Dendritic cell treated with granulocyte-macrophage colony-stimulating factor and Interleukin-4, amounts not matched to agents 40 ng/mL and 50 ng/mL, for 4 days (primary cell): ENCODE measurements at regions not wholly inside any gene's neighbourhood (a gene's known extent, or its start where the extent isn't known, plus 50 kb on each side); places are given as distances from the start of the nearest gene placed in this dataset.

Experiments
- H3K27ac Mint-ChIP-seq: one replicate; pipeline ENCODE4 v1.8.0; 2022; ENCODE audit warnings: mild to moderate bottlenecking, mixed read lengths
- H3K27me3 Mint-ChIP-seq: one replicate; pipeline ENCODE4 v1.8.0; 2022; ENCODE audit warnings: mild to moderate bottlenecking, mixed read lengths
- H3K36me3 Mint-ChIP-seq: one replicate; pipeline ENCODE4 v1.8.0; 2022; ENCODE audit warnings: low read depth, mixed read lengths
- H3K4me1 Mint-ChIP-seq: one replicate; pipeline ENCODE4 v1.8.0; 2022; ENCODE audit warnings: low read depth, mixed read lengths
- H3K4me3 Mint-ChIP-seq: one replicate; pipeline ENCODE4 v1.8.0; 2022; ENCODE audit warnings: mild to moderate bottlenecking, moderate library complexity, mixed read lengths
- H3K9me3 Mint-ChIP-seq: one replicate; pipeline ENCODE4 v1.8.0; 2022; ENCODE audit warnings: mixed read lengths
- intact Hi-C: fragments of 100-400 bp; cut with micrococcal nuclease; formaldehyde crosslinking; loops from one replicate; pipeline ENCODE4 v1.15.0; 2022

DNA sequence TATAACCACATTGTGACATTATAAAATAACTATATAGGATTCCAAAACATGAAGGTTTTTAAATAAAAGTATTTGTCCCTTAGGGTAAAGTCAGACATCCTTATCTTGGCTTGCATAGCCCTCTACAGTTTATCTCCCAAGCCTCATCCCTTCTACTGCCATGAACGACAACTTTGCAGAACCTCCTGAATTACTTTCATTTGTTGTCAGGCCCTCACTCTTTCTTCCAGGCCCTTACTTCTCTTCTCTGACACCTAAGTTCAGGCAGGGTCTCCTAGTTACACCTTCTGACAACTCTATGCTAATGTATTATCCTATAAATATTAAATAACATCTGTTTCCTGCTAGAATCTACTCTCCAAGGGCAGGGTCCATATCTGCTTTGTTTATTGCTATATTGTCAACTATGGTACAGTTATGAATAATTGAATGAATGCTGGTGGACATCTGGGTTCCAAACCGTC lies 115.7 kb upstream of the MDM1 start:
- Mint-ChIP-seq H3K27me3 (no peaks in the 10 kb centered on the region), H3K4me1 (peaks cover 43% of the 10 kb centered on the region)

DNA sequence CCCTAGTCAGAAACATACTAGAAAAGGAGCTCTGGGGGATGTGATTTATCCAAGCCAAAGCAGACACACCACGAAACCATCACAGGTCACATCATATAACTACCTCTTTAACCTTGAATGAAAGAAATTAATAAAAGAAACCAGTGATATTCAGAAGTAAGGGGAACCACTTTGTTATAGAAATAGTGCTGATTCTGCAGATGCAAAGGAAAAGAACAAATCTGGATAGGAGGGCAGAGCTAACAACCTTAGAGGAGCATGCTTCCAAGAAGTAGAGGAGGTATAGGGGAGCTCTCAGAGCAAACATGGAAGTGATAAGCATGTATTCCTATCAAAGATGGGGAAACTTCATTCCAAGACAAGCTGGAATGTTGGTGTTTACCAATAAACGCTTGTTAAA lies 117.0 kb upstream of the MDM1 start:
- intact Hi-C loops: no loop called here
- Mint-ChIP-seq H3K9me3 (peaks cover 7% of the 10 kb centered on the region), H3K27me3 (no peaks in the 10 kb centered on the region), H3K27ac (no peak overlapping the region), H3K4me3 (no peak overlapping the region), H3K36me3 (no peaks in the 10 kb centered on the region), H3K4me1 (peaks cover 47% of the 10 kb centered on the region)

More for the DNA sequence above, 115.7 kb upstream of the MDM1 start:
- H3K27ac Mint-ChIP-seq: no peak overlapping the region
- peaks cover 6% of the 10 kb centered on the region for H3K36me3 Mint-ChIP-seq
- no peak overlapping the region for H3K4me3 Mint-ChIP-seq
- intact Hi-C loops: no loop called here
- peaks cover 19% of the 10 kb centered on the region for H3K9me3 Mint-ChIP-seq

DNA sequence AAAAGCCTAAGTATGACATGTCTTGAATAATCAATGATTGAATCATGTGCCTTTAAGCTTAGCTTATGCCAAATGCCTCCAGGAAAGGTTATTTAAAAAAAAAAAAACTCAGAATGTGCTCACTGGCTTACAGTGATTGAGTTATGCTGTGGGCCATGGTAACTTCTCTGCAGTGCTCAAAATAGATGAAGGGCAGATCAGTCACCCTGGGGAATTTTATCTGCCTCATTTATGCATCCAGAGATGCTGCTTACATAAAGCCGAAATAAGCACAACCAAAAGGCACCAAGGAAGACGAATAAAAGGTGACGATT lies 118.7 kb upstream of the MDM1 start:
- Mint-ChIP-seq H3K27ac (no peak overlapping the region), H3K9me3 (no peaks in the 10 kb centered on the region), H3K27me3 (no peaks in the 10 kb centered on the region), H3K36me3 (no peaks in the 10 kb centered on the region), H3K4me3 (no peak overlapping the region), H3K4me1 (peaks cover 61% of the 10 kb centered on the region)
- intact Hi-C loops: no loop called here

DNA sequence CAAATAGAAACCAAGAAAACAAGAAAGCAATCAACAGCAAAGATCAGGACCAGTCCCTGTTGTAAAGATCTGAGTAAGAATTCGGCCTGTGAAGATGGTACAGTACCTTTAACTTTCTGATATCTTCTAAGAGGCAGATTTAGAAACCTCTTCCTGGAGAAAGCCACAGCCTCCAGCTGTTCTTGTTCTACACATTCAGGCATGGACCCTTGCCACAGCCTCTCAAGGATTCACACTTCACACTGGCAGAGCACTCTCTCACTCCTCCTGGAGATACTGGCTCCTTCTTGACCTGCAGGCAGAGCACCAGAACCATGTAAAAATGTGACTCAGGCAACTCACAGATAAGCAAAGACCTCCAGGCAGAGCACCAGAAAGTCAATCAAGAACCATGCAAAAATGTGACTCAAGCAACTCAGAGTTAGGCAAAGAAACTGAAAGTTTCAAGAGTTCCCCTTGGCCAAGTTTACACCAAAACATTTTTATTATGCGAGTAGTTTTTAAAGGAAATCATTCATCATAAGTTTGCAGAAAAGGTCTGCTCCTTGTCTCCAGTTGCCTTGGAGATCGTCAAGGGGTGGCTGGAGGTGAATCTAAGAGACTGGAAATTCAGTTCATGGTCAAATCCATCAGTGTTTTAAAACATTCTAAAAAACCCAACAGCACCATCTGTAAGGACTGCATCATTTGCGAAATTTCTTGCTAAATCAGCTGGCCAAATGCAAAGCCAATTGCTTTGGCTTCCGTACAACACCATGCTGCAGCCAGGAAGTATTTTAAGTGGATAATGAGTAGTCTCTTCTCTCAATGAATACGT lies 119.3 kb upstream of the MDM1 start:
- no peaks in the 10 kb centered on the region for H3K9me3 Mint-ChIP-seq
- intact Hi-C loops: no loop called here
- peak overlapping the region; percentile 47 for H3K27ac Mint-ChIP-seq
- H3K4me3 Mint-ChIP-seq: no peak overlapping the region
- peaks cover 64% of the 10 kb centered on the region for H3K4me1 Mint-ChIP-seq
- no peaks in the 10 kb centered on the region for H3K36me3 Mint-ChIP-seq
- H3K27me3 Mint-ChIP-seq: no peaks in the 10 kb centered on the region

DNA sequence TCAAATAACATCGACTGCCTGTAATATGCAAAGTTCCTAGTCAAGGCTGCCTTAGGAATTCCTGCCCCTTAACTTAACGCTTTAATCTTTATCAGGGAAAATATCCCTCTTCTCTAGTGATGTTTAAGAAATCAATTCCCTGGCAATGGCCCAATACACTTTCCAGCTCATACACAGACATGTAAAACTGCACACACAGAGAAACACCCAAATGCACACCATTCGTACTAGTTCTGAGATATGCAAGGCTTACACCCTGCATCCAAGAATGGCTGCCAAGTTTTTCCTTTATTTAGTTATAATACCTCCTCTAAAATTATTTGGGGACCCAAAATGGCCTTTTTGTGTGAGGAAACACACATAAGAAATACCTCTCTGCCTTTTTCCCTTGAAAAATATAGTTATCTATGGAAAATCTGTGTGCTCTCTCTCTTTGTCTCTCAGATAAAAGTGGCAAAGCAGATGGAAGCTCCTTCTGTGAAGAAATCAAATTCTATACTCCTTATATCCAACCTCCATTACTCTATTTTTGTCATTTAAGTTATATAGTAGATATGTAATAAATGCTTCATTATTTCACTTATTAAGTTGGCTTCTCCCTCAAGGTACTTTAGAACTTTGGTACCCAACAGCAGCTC lies 120.0 kb upstream of the MDM1 start:
- intact Hi-C loops: no loop called here
- Mint-ChIP-seq H3K27ac (peak overlapping the region; percentile 47), H3K27me3 (no peaks in the 10 kb centered on the region), H3K9me3 (no peaks in the 10 kb centered on the region), H3K4me1 (peaks cover 61% of the 10 kb centered on the region), H3K36me3 (no peaks in the 10 kb centered on the region), H3K4me3 (no peak overlapping the region)

DNA sequence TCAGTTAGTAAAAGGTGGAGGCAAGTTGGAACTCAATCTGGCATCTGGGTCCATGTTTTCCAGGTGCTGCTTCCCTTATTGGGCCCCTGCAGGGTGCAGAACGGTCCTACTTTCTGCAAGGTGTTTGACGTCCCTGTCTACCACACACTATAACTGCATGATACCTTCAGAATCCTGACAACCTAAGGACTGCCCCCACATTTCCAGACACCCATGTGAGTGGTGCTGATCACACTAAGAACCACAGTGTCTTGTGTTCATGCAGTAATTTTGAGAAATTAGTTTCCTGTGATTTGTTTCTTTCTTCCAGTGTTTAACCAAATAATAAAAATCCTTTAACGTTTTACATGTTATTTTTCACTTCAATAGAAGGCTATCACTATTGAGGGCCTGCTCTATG lies 121.1 kb upstream of the MDM1 start:
- intact Hi-C loops: no loop called here
- Mint-ChIP-seq H3K36me3 (no peaks in the 10 kb centered on the region), H3K4me3 (no peak overlapping the region), H3K27me3 (no peaks in the 10 kb centered on the region), H3K4me1 (peaks cover 57% of the 10 kb centered on the region), H3K9me3 (no peaks in the 10 kb centered on the region), H3K27ac (no peak overlapping the region)

DNA sequence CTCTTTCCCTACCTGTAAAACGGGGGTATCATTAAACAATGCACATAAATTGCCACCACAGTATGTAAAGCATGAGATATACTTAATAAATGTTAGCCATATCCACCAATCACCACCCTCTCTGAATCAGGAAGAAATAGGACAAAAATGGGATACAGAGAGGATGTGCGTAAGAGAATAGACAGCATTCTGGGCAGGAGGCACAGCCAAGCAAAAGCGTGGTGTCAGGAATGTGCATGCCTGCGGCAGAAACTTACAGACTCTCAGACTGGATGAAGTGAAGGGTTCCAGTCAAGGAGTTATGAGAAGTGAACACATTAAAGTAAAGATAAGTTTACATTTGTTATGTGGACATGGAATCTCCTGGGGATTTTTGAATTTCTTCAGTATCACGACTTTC lies 121.7 kb upstream of the MDM1 start:
- H3K27ac Mint-ChIP-seq: no peak overlapping the region
- intact Hi-C loops: no loop called here
- no peaks in the 10 kb centered on the region for H3K27me3 Mint-ChIP-seq
- H3K4me3 Mint-ChIP-seq: no peak overlapping the region
- no peaks in the 10 kb centered on the region for H3K36me3 Mint-ChIP-seq
- peaks cover 61% of the 10 kb centered on the region for H3K4me1 Mint-ChIP-seq
- H3K9me3 Mint-ChIP-seq: no peaks in the 10 kb centered on the region

DNA sequence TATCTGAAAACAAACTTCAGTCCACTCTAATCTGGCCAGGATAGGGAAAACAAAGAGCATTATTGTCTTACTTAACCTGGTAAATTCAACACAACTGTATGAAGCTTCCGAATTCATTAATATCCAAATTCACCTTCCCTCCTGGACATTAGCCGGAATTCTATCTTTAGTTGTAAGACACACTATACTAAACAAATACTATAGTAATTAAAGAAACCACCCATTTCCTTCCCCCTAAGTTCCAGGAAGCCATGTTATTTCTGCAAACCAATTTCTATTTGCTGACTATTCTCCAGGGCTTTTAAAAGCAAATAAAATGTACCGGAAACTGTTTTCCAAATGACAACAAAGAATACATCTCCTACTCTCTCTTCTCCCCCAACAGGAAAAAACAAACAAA lies 122.7 kb upstream of the MDM1 start:
- Mint-ChIP-seq H3K27ac (peak overlapping the region; percentile 59), H3K4me1 (peaks cover 56% of the 10 kb centered on the region), H3K4me3 (peak overlapping the region; percentile 2), H3K27me3 (no peaks in the 10 kb centered on the region), H3K9me3 (no peaks in the 10 kb centered on the region), H3K36me3 (no peaks in the 10 kb centered on the region)
- intact Hi-C loops: no loop called here

DNA sequence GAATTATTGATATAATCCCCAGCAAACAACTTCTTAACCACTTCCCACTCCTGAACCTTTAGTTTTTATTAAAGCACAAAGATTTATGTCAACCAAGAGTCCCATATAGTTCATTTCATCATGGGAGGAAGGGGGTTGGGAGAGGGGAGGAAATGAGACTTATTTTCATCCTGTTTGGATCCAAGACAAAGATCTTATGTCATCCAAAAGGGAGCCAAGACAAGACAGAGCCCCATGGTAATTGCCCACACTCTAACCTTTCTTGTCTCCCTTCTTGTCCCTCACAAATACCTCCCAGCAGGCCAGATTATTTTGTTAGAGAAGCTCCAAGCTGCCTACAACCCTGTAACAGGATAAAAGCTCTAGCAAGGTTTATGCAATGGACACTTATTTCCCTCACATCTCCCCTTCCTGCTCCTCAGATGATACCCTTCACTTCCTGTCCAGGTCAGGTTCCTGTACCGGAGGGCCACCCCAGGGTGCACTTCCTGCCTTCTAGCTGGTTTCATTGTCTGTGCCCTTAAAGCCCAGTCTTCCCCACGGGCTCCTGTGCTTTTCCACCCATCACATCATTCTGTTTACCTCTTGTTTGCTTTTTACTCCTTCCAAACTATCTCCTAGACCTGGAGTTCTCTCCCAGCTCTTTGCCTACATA lies 123.7 kb upstream of the MDM1 start:
- Mint-ChIP-seq H3K4me1 (peaks cover 50% of the 10 kb centered on the region), H3K4me3 (no peak overlapping the region), H3K9me3 (no peaks in the 10 kb centered on the region)

DNA sequence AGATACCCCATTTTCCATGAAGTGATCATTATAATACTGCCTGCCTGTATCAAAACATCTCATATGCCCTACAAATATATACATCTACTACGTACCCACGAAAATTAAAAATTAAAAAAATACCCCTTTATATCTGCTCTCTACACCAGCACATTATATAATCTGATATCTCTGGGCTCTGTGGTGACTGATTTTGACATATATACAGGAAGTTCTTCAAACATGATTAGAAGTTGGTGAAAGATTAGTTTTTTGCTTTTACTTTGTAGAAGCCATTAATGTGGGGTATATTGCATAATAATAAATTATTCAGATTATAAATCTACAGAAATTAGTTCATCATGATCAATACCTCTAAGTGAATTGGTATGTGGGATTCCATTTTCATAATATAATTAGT lies 126.7 kb upstream of the MDM1 start:
- no peaks in the 10 kb centered on the region for H3K9me3 Mint-ChIP-seq
- H3K36me3 Mint-ChIP-seq: no peaks in the 10 kb centered on the region
- peaks cover 34% of the 10 kb centered on the region for H3K4me1 Mint-ChIP-seq
- H3K27ac Mint-ChIP-seq: no peak overlapping the region
- H3K4me3 Mint-ChIP-seq: no peak overlapping the region
- no peaks in the 10 kb centered on the region for H3K27me3 Mint-ChIP-seq
- intact Hi-C loops: no loop called here

More for the DNA sequence above, 123.7 kb upstream of the MDM1 start:
- intact Hi-C loops: no loop called here
- peak overlapping the region; percentile 59 for H3K27ac Mint-ChIP-seq
- H3K27me3 Mint-ChIP-seq: no peaks in the 10 kb centered on the region
- no peaks in the 10 kb centered on the region for H3K36me3 Mint-ChIP-seq

DNA sequence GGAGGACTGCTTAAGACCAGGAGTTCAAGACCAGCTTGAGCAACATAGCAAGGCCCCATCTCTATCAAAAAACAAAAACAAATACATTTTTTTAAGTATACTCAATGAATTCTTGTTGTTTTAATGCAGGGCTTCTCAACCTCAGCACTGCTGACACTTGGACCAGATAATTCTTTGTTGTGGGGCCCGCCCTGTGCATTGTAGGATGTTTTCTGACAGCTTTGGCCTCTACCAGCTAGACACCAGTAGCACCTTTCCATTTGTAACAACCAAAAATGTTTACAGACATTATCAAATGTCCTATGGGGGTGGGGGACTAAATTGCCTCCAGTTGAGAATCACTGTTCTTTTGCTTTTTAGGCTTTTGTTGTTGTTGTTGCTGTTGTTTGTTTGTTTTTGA lies 128.1 kb upstream of the MDM1 start:
- Mint-ChIP-seq H3K27ac (no peak overlapping the region), H3K9me3 (no peaks in the 10 kb centered on the region), H3K27me3 (no peaks in the 10 kb centered on the region), H3K4me1 (peaks cover 21% of the 10 kb centered on the region), H3K4me3 (no peak overlapping the region), H3K36me3 (no peaks in the 10 kb centered on the region)
- intact Hi-C loops: no loop called here

DNA sequence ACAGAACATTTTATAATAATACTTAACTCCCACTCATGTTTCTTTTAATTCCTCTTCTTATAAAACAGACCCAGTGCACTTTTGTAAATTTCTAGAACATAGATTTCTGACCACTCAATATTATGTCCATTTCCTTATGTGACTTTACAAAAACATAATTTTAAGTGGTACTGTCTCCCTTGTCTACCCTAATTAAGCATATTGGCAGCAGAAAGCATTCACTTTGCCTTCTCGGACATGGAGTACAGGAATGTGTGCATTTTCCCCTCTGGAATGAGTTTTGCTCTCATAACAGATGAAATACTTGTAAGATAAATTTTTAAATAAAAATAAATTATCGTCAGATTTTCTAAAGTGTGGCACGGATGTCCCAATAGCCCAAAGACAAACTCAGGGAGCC lies 129.5 kb upstream of the MDM1 start:
- no peak overlapping the region for H3K4me3 Mint-ChIP-seq

DNA sequence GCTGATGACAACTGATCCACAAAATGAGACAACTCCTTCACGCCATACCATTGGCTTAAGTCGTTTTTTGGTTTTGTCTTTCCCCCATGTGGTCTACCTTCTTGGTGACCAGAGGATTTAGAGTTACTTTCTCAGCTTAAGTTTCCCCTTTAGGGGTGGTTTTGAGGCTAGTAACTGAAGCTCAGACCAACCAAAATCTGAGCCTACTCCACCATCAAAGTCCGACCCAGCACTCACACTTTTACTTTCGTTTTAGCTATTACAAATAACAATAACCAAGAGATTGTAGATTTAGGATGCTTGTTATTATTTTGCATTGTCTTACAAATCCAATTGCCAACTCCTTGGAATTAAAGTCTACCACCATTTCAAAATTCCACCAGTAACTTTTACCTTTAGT lies 130.6 kb upstream of the MDM1 start:
- no peaks in the 10 kb centered on the region for H3K27me3 Mint-ChIP-seq
- intact Hi-C loops: no loop called here
- no peak overlapping the region for H3K4me3 Mint-ChIP-seq

More for the DNA sequence above, 129.5 kb upstream of the MDM1 start:
- Mint-ChIP-seq H3K27ac (no peak overlapping the region), H3K36me3 (no peaks in the 10 kb centered on the region), H3K27me3 (no peaks in the 10 kb centered on the region), H3K9me3 (no peaks in the 10 kb centered on the region), H3K4me1 (peaks cover 9% of the 10 kb centered on the region)
- intact Hi-C loops: no loop called here

DNA sequence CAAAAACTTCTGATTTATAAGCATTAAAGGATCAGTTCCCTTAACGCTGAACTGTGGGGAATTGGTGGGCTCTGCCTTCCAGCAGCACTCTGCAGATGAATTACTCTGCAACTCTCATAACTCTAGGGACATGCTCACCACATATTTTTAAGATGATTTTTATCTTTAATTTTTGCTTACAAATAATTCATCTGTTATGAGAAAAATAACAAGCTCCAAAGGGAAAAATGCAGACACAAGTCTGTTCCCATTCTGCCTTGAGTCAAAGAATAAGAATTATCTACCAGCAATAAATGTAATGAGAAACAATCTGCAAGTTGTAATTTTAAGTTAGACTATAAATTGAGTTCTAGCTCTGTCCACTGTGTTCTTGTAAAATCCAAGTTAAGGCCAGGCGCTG lies 133.1 kb upstream of the MDM1 start:
- Mint-ChIP-seq H3K27ac (no peak overlapping the region), H3K27me3 (no peaks in the 10 kb centered on the region), H3K36me3 (no peaks in the 10 kb centered on the region), H3K9me3 (no peaks in the 10 kb centered on the region), H3K4me1 (peaks cover 5% of the 10 kb centered on the region), H3K4me3 (no peak overlapping the region)
- intact Hi-C loops: no loop called here

More for the DNA sequence above, 130.6 kb upstream of the MDM1 start:
- no peaks in the 10 kb centered on the region for H3K36me3 Mint-ChIP-seq
- no peaks in the 10 kb centered on the region for H3K9me3 Mint-ChIP-seq
- peaks cover 9% of the 10 kb centered on the region for H3K4me1 Mint-ChIP-seq
- no peak overlapping the region for H3K27ac Mint-ChIP-seq
